Spleen (tissue), 7 donors: ENCODE measurements at regions not wholly inside any gene's neighbourhood (a gene's known extent, or its start where the extent isn't known, plus 50 kb on each side); places are given as distances from the start of the nearest gene placed in this dataset.

Source experiments
- CTCF ChIP-seq, 11 experiments: fragments of 200-600 bp in 7 of 11; fragments of 450-650 bp in 4 of 11; sonication (generic) in 4 of 11; IDR thresholded peaks in 8 of 11; conservative IDR thresholded peaks in 3 of 11; 1 replicate in 7 of 11; 2 replicates in 4 of 11; pipeline versions ENCODE4 v1.4.0 to v1.8.0; 2016 to 2021; ENCODE audit warnings: antibody characterized with exemption in 11 of 11, inconsistent platforms in 4 of 11, mild to moderate bottlenecking in 1 of 11
- POLR2A ChIP-seq, 3 donors: fragments of 450-650 bp; IDR thresholded peaks; one replicate each; pipeline ENCODE4 v1.5.1; 2017; ENCODE audit warnings: antibody characterized with exemption in 3 of 3, mild to moderate bottlenecking in 1 of 3
- donor health status: DM: no; HTN: no; CAD: no; lungs with moderate emphysema.
- donor health status: DM: no; HTN: no; CAD: no.
- donor health status: DM: no; HTN: no; CAD: no.

DNA sequence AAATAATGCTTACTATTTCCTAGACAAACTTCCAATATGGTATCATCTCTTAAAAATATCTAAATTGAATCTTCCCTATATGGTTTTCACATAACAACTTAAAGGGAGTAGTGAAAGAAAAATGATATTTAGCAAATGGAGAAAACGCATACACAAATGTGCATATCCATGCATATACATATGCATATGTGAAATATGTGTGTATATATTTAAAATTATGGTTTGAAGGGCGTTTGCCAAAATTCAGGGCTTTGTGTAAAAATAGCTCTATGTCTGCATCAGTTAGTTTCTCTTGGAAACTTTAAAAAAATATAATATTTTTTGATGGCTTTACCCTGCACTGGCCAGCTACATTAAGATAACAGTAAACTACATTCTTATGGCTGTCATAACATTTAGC is 986.7 kb downstream of the BCL11A start:
- TF ChIP-seq CTCF (IDR thresholded peaks at IDR 0.05 in 8 of 11, conservative IDR thresholded peaks at IDR 0.05 in 3 of 11) (no peak), POLR2A (IDR thresholded peaks at IDR 0.05) (no peak)
